GM18517 (cell line): ENCODE measurements at regions not wholly inside any gene's neighbourhood (a gene's known extent, or its start where the extent isn't known, plus 50 kb on each side); places are given as distances from the start of the nearest gene placed in this dataset.
"Not testable (repeated sequence)": the region's sequence is repeated elsewhere in the genome, so short reads cannot be mapped to it uniquely, and the experiment has no call there.

ENCODE experiments used
- ATAC-seq: cut with Tn5 transposase; IDR thresholded peaks from one replicate; pipeline ENCODE4 v1.9.1; 2021; ENCODE audit warnings: mild to moderate bottlenecking, moderate library complexity; ENCODE audit not compliant: unreplicated experiment

DNA sequence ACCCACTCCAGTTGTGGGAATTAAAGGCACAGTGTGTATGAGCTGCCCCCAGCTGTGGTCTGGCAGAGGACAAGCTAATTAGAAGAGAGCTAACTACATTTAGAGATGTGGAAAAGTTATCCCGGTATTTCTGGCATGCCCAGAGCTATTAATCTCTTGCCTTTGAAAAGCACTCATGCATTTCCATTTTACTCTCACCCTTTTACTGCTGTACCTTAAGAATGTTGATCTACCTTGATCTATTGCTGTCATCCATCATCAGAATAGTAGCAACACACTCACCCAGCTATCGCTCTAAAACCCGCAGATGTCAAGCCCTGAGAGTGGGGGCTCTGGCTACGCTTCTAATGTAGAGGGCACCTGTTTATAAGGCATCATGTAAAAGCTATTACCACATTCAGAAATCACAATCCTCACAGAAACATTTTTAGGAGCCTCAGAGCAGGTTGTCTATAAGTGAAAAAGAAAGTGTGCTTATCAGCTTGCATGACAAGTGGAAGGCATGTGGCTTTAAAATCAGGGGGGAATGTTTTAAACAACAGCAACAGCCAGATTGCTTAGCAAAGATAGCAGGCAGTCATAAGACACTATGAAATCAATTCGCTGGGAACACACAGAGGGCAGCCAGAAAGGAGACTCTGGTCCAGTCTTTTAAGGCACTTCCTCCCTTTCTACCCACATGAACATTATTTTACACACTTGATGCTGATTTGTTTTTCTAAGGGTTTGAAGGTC is 224.2 kb upstream of the IRS2 start:
- ATAC-seq, result no peak

- ATAC-seq, result no peak
These were observed 222.4 kb upstream of the IRS2 start for GRCh38 chr13:110008816-110009215.

GRCh38 chr13:110006304-110006703 is 219.9 kb upstream of the IRS2 start:
- ATAC-seq, result no peak

- ATAC-seq, result no peak
These were observed 219.2 kb upstream of the IRS2 start for GRCh38 chr13:110005563-110005962.

DNA sequence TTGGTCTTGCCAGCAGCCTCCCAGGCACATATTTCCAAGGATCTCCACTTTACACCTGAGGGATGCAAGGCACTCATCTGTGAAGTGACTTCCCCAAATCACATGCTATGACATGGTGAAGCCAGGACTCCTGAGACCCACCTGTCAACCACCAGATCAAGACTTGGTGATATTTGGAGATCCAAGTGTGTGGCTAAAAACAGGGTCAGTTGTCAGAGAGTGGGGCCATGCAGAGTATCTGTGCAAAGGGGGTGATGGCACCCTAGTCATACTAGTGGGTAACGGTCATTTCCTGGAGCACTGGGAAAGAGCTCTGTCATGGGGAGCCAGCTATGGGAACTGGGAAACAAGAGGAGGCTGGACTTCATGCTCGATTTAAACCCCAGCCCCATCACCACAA is 218.4 kb upstream of the IRS2 start:
- ATAC-seq, result no peak

GRCh38 chr13:110001670-110002275 is 215.4 kb upstream of the IRS2 start:
- ATAC-seq, result no peak

DNA sequence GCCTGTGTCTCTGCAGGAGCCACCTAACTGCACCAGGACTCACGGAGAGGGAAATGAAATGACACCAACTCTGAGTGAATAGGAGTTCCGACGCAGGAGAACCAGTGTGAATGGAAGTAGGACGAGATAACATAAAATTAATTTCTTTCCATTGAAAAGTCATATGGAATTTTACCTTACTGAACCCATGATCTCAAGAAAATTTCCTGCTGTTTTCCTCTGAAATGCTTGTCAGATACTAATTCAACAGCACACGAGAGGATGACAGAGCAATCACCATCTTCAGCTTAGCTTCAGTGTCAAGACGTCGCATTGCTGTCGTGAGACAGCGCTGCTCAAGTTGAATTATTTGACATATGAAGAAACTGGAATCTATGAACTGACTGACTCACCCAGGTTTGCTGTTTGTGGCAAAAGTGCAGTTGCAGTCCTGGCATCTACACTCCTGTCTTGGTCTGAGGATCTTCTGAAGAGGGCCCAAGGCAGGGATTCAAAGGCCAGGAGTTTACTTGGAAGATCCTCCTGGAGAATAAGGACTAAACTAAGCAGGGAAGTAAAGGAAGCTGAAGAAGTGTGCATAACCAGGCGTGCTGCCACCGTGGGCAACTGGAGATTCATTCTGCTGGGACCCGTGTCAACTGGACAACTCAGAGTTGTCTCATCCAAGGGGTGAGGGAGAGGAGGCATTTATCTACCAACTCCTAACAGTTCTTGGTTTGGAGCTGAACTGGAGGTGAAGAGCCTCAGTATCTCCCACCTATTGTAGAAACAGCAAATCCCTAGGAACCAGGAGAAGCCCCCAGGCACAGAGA is 214.4 kb upstream of the IRS2 start:
- no peak for ATAC-seq

DNA sequence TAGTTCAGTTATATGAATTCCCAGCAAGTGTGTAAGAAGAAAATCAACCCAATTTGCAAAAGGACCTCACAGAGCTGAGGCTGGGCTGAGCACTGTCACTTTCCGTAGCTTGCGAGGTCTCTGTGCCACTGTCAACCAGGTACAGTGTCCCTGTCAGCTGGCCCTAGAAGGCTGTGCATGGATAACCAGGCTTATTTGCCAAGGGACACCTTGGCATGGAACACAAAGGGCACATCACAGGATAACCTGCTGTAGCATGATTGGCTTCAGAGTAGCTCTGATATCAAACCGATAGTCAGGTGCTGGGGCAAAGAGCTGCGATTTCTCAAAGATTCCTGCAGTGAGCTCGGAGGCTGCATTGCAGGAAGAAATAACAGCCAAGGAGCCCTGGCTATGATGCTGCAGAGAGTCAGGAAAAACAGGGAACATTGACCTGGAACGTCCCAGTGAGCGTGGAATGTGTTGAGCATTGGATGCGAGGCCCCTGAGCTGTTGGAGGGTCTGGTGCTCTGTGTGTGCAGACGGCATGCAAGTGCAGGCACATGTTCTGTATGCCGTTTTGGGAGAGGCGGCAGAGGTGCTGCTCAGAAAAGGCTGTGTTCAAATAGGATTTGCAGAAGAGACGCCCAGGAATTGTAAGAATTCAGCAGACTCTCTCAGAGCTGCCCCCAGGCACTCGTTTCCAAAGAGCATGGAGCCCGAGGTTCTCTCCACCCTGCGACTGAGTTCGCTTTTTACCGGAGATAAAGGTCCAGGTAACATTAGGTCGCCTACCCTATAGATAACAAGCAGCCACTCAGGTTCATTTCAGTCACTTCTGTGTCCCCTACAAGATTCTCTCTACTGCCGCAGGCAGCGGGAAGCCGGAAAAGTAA is 213.5 kb upstream of the IRS2 start:
- no peak for ATAC-seq

GRCh38 chr13:109998684-109999533 is 212.5 kb upstream of the IRS2 start:
- ATAC-seq, result no peak

- no peak for ATAC-seq
These were observed 211.7 kb upstream of the IRS2 start for GRCh38 chr13:109998037-109998436.

DNA sequence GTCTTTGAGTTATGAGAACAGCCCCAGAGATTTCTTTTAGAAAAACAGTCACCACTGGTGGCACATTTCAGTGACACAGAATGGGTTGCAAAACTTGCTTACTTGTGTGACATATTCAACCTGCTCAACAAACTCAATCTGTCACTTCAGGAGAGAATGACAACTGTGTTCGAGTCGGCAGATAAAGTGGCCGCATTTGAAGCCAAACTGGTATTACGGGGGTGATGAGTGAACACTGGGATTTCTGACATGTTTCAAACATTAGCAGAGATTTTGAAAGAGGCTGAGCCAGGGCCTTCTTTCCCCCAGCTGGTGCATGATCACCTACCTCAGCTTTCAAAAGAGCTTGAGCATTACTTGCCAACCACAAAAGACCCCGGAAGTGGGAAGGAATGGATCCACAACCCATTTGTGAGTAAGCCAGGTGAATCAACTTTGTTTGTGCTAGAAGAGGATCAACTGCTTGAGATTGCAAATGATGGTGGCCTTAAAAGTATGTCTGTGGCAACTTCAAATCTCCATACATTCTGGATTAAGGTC is 210.7 kb upstream of the IRS2 start:
- not testable (repeated sequence) for ATAC-seq

DNA sequence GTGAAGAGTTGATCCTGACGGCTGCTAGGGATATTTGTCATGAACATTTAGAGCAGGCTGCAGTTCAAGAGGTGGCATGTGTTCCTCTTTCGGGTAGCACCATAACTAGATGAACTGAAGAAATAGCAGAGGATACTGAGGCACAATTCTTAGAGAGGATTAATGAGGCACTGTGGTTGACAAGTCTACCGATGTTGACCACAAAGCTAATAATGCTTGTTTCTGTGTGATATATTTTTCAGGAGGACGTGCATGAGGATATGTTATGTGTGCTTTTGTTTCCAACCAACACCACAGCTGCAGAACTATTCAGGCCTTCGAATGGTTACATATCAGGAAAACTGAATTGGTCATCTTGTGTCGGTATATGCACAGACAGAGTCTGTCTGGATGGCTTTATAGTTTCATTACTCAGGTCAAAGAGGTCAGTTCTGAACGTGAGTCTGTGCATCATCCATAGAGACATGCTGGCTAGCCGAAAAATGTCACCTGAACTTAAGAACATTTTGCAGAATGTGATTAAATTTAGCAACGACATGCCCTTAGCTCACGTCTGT is 210.1 kb upstream of the IRS2 start:
- no peak for ATAC-seq

GRCh38 chr13:109995578-109995977 is 209.2 kb upstream of the IRS2 start:
- no peak for ATAC-seq

GRCh38 chr13:109990296-109990695 is 203.9 kb upstream of the IRS2 start:
- ATAC-seq, result no peak

DNA sequence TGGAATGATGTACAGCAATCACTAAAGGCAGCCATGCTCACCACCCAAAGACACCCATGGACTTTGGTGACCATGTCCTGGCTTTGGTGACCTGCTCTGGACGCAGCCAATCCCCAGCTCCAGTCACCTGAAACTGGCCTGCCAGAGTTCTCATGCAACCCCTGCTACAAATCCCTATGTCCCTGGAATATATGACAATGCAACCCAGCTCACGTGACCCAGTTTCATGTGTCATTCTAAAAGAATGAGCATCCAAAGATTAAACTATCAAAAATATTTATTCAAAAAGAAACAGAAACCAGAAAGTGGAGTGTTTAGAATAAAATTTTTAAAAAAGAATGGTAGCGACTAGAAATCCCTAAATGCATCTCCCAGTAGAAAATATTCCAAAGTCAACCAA is 203.3 kb upstream of the IRS2 start:
- ATAC-seq, result no peak

- ATAC-seq, result no peak
These were observed 202.8 kb upstream of the IRS2 start for GRCh38 chr13:109989155-109989554.

DNA sequence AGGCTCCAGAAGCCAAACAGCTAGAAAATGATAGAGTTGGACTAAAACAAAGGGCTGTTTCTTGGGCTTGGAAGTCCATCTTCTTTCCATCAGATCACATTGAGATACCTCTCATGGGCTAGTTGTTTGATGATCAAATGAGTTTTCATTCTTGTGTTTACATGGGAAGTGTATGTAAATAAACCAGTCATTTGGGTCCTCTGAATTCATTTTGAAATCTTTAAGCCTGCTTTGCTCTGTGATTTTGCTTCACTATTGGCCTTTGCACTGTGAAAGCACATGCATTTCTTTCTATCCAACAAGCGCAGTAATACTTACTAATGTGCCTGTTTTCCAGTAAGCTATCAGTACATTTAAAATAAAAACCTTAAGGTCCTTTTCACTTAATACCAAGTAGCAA is 200.5 kb upstream of the IRS2 start:
- ATAC-seq, result no peak

DNA sequence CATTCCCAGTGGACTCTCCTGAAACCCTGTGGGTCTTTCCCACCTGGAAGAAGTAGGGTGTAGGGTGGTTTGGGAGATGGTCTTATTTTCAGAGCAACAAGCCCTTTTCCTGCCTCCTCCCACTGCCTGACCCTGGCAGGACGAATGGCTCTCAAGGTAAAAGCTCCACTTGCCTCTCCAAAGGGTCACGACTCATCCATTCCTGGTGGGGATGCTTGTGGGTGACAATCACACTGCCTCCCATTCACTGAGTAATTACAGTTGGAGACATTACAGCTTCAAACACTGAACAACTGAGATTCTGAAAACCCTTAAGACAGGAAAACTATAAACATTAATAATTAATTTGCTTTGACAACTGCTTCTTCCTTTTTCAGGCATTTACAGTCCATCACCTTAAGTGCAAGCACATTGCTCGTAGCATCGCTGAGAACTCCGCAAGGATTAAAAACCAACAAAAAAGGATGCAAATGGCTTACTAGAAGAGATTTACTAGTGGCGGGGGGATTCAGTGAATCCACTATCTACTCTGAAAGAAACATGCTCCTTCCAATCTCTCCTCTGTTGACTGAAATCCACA is 199.6 kb upstream of the IRS2 start:
- ATAC-seq, result no peak

DNA sequence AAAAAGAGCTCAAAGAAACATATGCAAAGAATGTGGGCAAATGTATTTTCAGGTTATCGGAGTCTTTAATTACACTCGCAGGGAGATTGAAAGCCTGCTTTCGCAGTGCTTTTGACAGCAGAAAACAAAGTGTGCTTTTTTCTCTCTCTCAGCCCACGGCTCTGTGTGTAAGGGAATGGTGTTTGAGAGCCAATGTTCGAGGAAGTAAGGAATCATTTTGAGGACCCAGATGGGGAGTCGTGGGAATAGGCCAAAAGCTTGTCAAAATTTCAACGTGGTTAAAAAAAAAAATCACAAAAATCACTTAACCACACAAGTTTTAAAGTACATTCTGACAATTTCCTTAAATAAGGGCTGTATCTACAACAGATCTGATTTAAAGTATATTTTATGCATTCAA is 197.1 kb upstream of the IRS2 start:
- no peak for ATAC-seq
